IgD-negative memory B cell (primary cell): ENCODE measurements at regions not wholly inside any gene's neighbourhood (a gene's known extent, or its start where the extent isn't known, plus 50 kb on each side); places are given as distances from the start of the nearest gene placed in this dataset.

ENCODE experiments used
- H3K27ac Mint-ChIP-seq, 3 donors: one replicate each; pipeline ENCODE4 v1.8.0; 2020 to 2022; ENCODE audit warnings: mild to moderate bottlenecking in 3 of 3, mixed read lengths in 3 of 3, moderate library complexity in 1 of 3
- H3K27me3 Mint-ChIP-seq: one replicate; pipeline ENCODE4 v1.8.0; 2021; ENCODE audit warnings: mixed read lengths
- H3K36me3 Mint-ChIP-seq: one replicate; pipeline ENCODE4 v1.8.0; 2020; ENCODE audit warnings: mild to moderate bottlenecking, mixed read lengths
- H3K4me1 Mint-ChIP-seq, 3 donors: one replicate each; pipeline ENCODE4 v1.8.0; 2020 to 2022; ENCODE audit warnings: mixed read lengths in 3 of 3, mild to moderate bottlenecking in 1 of 3
- H3K4me3 Mint-ChIP-seq, 4 donors: one replicate each; pipeline ENCODE4 v1.8.0; 2020 to 2022; ENCODE audit warnings: mild to moderate bottlenecking in 4 of 4, mixed read lengths in 4 of 4, moderate library complexity in 3 of 4
- H3K9me3 Mint-ChIP-seq, 3 donors: one replicate each; pipeline ENCODE4 v1.8.0; 2020 to 2021; ENCODE audit warnings: mixed read lengths in 3 of 3, mild to moderate bottlenecking in 1 of 3

DNA sequence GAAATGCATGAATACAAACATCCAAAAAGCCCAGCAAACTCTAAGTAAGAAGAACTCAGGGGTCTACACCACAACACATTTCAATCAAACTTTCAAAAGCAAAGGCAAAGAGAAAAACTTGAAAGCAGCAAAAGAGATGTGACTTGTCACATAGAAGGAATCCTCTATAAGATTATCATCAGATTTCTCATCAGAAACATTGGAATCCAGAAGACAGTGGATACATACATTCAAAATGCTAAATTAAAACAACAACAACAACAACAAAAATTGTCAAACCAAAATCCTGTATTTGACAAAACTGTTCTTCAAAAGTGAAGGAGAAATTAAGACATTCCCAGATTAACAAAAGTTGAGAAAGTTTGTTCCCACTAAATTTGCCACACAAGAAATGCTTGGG is 362.7 kb downstream of the ZNF608 start:
- no peaks in the 10 kb centered on the region for H3K36me3 Mint-ChIP-seq
- H3K9me3 Mint-ChIP-seq = peaks cover 7 to 27% (median 21%) of the 10 kb centered on the region in 3 donors
- no peak overlapping the region for H3K4me3 Mint-ChIP-seq
- no peak overlapping the region for H3K27ac Mint-ChIP-seq
- H3K4me1 Mint-ChIP-seq = no peaks in the 10 kb centered on the region
- H3K27me3 Mint-ChIP-seq = no peaks in the 10 kb centered on the region

DNA sequence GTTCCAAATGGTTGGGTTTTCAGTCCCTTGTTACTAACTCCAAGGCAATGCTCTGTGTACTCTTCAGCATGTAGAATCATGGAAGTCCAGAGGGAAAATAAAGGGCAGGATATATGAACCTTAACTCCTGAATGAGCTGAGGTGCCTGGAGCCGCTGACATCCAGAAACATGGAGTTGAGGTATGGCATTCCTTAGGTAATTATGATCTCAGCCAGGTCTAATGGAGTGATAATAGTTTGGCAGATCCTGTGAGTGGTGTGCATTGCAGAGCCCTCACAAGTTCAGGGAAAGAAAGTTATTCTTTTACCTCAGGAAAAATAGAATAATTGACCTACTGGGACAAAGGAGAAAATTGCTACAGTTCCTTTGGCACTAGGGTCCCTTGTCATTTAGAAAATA is 369.1 kb downstream of the ZNF608 start:
- H3K27me3 Mint-ChIP-seq = no peaks in the 10 kb centered on the region
- peaks cover 0 to 1% (median 0%) of the 10 kb centered on the region in 3 donors for H3K4me1 Mint-ChIP-seq
- H3K36me3 Mint-ChIP-seq = peaks cover 4% of the 10 kb centered on the region
- H3K27ac Mint-ChIP-seq = no peak overlapping the region
- H3K4me3 Mint-ChIP-seq = no peak overlapping the region
- peaks cover 2 to 16% (median 8%) of the 10 kb centered on the region in 3 donors for H3K9me3 Mint-ChIP-seq

DNA sequence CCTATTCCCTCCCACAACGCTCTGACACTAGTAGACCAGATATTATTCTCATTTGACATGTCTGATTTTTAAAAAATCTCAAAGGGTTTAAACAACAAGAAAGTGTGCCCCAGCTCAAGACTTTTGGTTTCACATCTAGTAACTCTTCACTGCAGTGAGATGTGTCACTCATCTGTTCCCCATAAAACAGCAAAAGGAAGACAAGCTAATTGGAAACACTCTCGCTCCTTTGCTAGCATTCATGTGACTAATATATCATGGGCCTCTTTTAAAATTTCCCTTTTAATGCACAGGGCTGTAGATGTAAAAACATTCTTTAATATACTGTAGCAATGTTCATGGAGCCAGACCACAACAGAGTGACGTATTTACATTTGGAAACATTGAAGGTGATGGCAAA is 372.6 kb downstream of the ZNF608 start:
- Mint-ChIP-seq H3K27ac (no peak overlapping the region), H3K27me3 (no peaks in the 10 kb centered on the region), H3K4me1 (peaks cover 0 to 1% (median 0%) of the 10 kb centered on the region in 3 donors), H3K9me3 (peaks cover 0 to 10% (median 2%) of the 10 kb centered on the region in 3 donors), H3K36me3 (peaks cover 4% of the 10 kb centered on the region), H3K4me3 (no peak overlapping the region)

DNA sequence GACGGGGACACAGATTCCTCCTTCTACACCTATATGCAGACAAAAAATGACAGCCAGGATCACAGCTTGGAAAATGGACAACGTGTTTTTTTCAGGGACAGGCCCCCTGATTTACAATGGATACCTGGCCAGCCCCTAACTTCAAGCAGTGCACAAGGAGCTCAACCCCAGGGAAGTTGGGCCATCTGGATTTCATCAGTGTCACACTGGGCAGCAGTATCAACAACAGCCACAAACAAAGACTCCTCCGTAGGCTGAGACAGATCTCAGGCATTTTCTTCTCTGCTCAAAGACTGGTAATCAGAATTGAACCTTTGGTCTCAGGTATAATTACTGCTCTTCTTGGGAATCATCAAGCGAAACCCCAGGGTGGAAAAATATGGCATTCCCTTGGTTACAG is 374.0 kb downstream of the ZNF608 start:
- Mint-ChIP-seq H3K4me3 (no peak overlapping the region), H3K9me3 (peaks cover 0 to 11% (median 2%) of the 10 kb centered on the region in 3 donors), H3K36me3 (peaks cover 4% of the 10 kb centered on the region), H3K4me1 (peaks cover 0 to 1% (median 0%) of the 10 kb centered on the region in 3 donors), H3K27me3 (no peaks in the 10 kb centered on the region), H3K27ac (no peak overlapping the region)

DNA sequence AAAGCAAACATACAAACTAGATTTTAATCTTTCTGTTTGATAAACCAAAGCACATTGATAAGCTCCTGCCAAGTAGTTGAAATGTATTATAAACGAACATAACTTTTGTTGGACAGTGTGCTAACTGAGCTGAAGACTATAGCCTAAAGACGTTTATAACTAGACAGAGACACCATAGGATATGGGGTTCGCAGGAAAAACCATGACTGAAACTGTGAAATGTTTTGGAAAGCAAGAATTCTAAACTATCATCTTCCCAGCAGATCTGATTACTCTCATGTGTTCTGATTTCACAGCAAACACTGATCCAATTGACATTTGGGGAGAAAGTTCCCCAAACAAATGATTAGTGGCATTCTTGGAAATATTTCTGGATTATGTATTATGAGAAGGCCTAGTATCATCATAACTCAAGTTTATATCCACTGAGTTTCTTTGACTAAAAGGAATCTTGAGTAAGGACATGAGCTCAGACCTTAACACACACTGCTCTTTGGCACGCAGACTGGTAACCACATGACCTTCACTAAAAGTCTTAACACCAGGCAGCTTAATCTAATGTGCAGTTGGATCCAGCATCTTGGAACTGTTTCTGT is 375.2 kb downstream of the ZNF608 start:
- Mint-ChIP-seq H3K9me3 (peaks cover 0 to 11% (median 1%) of the 10 kb centered on the region in 3 donors), H3K4me1 (peaks cover 0 to 1% (median 0%) of the 10 kb centered on the region in 3 donors), H3K27ac (no peak overlapping the region), H3K4me3 (no peak overlapping the region), H3K27me3 (no peaks in the 10 kb centered on the region), H3K36me3 (peaks cover 3% of the 10 kb centered on the region)

DNA sequence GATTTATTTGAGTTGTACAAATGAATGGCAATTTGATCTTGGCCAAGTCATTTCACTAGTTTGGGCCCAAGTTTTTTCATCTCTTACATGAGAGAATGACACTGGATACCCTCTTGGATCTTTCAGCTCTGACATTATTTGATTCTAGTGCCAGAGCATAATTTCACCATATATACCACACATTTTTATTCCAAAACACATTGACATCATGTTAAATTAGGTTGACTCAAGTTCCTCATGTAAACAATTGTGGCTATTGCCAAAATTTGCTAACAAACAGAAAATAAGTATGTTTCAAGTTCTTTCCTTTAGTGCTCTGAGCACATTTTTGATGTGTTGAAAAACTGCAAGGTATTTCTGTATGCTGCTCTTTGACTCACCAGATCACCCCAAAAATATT is 375.8 kb downstream of the ZNF608 start:
- H3K4me3 Mint-ChIP-seq = no peak overlapping the region
- H3K9me3 Mint-ChIP-seq = peaks cover 0 to 9% (median 0%) of the 10 kb centered on the region in 3 donors
- peaks cover 2% of the 10 kb centered on the region for H3K36me3 Mint-ChIP-seq
- peaks cover 0 to 1% (median 0%) of the 10 kb centered on the region in 3 donors for H3K4me1 Mint-ChIP-seq
- H3K27ac Mint-ChIP-seq = no peak overlapping the region
- no peaks in the 10 kb centered on the region for H3K27me3 Mint-ChIP-seq

DNA sequence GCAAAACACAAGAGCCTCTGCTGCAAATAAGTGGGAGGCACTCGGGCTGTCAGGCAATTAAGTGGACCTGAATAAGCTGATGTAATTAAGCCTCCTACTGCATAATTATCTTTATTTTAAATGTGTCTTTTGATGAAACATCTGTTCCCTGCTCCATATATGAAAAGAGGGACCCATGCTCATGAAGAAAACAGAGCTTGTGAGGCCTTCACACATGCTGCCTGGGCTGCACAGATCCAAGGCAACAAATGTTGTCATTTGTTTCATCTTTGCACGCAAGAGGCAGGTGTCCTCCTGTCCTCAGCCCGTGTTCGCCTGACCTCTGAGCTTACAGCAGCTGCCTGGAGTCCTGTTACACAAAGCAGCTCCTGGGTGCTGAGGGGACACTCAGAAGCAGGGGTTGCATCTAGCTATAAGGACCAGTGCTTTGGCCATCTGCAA is 381.1 kb downstream of the ZNF608 start:
- no peaks in the 10 kb centered on the region for H3K27me3 Mint-ChIP-seq
- no peaks in the 10 kb centered on the region for H3K4me1 Mint-ChIP-seq
- H3K9me3 Mint-ChIP-seq = peaks cover 0 to 3% (median 3%) of the 10 kb centered on the region in 3 donors
- peaks cover 2% of the 10 kb centered on the region for H3K36me3 Mint-ChIP-seq
- H3K4me3 Mint-ChIP-seq = no peak overlapping the region
- H3K27ac Mint-ChIP-seq = peak overlapping the region in 1 of 3 donors; percentile 5

DNA sequence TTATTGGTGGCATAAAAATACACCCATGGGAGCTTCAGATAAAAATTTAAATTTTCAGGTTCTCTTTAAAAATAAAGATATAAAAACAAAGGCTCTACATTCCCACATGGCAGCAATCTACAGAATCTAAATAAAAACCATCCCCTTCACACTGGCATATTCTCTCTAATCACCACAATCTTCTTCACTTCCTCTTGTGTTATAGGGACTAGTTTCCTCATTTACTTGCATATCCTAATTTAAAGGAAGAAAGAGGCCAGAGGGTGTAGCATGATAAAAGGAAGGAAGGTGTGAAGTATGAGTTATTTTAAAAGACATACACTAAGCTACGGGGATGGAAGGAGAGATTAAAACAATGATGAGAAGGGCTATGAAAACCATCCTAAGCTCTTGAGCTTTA is 390.5 kb downstream of the ZNF608 start:
- no peaks in the 10 kb centered on the region for H3K27me3 Mint-ChIP-seq
- H3K9me3 Mint-ChIP-seq = peaks cover 1 to 3% (median 2%) of the 10 kb centered on the region in 3 donors
- no peak overlapping the region for H3K4me3 Mint-ChIP-seq

DNA sequence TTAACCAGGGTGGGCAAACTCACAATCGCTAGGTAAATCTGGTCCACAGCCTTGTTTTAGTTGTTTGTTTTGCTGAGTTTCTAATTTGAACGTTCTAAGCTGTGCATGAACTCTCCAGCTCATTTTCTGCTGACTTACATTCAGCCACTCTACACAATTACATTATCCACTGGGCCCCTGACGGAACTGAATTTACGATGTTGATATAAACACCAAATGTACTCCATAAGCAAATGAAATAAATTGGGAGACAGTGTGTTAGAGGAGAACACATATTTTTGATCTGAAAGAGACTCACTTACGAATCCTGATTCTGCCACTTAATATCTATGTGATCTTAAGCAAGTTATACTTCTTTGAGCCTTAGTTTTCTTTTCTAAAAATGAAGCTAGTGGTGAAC is 393.4 kb downstream of the ZNF608 start:
- peaks cover 3 to 5% (median 4%) of the 10 kb centered on the region in 3 donors for H3K4me1 Mint-ChIP-seq
- no peak overlapping the region for H3K27ac Mint-ChIP-seq
- no peaks in the 10 kb centered on the region for H3K27me3 Mint-ChIP-seq
- no peaks in the 10 kb centered on the region for H3K36me3 Mint-ChIP-seq
- H3K4me3 Mint-ChIP-seq = no peak overlapping the region
- peaks cover 0 to 3% (median 0%) of the 10 kb centered on the region in 3 donors for H3K9me3 Mint-ChIP-seq

More for the DNA sequence above, 390.5 kb downstream of the ZNF608 start:
- Mint-ChIP-seq H3K27ac (no peak overlapping the region), H3K4me1 (peaks cover 3 to 5% (median 4%) of the 10 kb centered on the region in 3 donors), H3K36me3 (no peaks in the 10 kb centered on the region)

DNA sequence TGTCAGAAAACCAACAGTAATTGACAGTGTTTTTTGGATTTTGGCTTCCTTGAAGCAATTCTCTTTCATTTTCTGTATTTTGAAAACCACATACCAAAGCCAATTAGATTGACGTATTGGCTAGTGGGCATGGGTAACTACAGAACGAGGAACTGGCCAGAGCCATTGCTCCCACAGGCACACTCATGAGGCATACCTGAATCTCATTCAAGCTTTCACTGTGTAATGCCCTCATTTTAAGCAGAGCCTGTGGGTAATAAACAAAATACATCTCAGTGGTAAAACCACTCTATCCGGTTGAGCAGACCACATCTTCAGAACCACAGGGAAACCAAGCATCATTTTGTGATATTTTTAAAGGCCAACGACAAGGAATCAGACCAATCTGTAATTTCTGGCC is 394.1 kb downstream of the ZNF608 start:
- Mint-ChIP-seq H3K9me3 (peaks cover 0 to 3% (median 0%) of the 10 kb centered on the region in 3 donors), H3K27me3 (no peaks in the 10 kb centered on the region), H3K4me1 (peaks cover 3 to 5% (median 4%) of the 10 kb centered on the region in 3 donors), H3K4me3 (no peak overlapping the region), H3K36me3 (no peaks in the 10 kb centered on the region), H3K27ac (no peak overlapping the region)

DNA sequence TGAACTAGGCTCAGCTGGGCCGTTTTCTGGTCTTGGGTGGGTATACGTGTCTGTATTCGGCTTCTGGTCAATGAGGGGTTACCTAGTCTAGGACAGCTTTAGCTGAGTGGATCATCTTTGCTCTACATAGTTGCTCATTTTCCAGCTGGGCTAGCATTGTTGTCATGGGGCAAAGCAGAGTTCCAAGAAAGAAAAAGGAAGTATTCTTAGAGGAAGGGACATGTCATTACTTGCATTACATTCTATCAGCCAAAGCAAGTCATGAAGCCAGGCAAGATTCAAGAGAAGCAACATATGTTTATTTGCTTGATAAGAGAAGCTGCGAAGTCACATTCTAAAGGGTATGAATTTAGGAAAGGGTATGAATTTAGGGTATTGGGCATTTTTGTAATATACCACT is 396.5 kb downstream of the ZNF608 start:
- H3K36me3 Mint-ChIP-seq = no peaks in the 10 kb centered on the region
- peaks cover 0 to 3% (median 0%) of the 10 kb centered on the region in 3 donors for H3K9me3 Mint-ChIP-seq
- H3K27me3 Mint-ChIP-seq = no peaks in the 10 kb centered on the region
- H3K4me1 Mint-ChIP-seq = peaks cover 0 to 2% (median 0%) of the 10 kb centered on the region in 3 donors
- no peak overlapping the region for H3K4me3 Mint-ChIP-seq
- H3K27ac Mint-ChIP-seq = no peak overlapping the region

DNA sequence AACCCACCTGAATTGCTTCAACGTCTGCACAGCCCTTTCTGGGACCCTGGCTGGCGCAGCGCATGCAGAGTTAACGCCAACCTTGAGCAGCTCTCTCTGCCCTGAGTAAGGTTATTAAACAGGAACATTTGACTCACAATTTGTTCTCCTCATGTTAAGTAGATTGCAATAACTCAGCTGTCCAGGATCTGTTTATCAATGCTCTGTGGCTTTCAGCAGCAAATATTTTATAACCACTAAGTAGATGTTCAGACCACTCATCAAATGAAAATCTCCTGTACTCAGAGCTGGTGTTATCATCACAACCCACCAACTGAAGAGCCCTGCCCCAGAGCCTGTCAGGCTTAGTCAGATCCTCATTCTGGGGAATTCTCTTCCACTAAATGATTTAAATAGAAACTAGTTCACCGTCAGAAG is 403.0 kb downstream of the ZNF608 start:
- Mint-ChIP-seq H3K4me3 (no peak overlapping the region), H3K27ac (no peak overlapping the region), H3K9me3 (no peaks in the 10 kb centered on the region), H3K36me3 (no peaks in the 10 kb centered on the region), H3K27me3 (no peaks in the 10 kb centered on the region), H3K4me1 (peaks cover 0 to 2% (median 0%) of the 10 kb centered on the region in 3 donors)

DNA sequence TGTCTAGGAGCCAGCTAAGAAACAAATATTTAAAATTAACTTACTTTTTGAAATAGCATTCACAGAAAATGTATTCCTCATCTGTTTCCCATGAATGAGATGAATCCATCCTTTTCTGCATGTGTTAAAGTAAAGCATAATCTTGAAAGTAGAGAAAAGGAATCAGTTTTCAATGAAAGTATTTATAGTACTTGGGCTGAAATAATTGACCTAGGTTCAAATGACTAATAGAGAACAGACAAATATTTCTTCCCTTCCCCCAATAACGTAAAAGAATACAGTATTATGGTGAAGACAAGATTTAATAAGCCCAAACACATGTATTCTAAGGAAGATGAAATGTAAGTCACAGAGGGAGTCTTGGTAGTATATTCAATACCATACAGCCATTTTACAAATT is 403.5 kb downstream of the ZNF608 start:
- H3K9me3 Mint-ChIP-seq = no peaks in the 10 kb centered on the region

DNA sequence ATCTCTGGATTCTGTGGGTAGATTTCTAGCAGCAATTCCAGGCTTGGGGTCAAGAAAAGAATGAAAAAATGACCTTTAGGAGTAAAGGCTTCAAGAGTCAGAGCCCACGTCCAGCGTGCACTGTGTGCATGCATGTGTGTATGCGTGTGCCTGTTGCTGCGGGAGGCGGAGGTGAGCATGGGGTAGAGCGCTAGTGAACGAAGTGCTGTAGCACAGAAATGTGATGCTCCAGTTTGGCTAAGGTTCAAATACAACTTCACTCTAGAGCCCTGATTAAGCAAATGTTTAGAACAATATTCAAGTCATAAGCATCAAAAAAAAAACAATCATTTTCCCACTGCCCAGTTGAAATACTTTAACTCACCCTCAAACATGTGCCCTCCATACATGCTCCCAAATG is 403.9 kb downstream of the ZNF608 start:
- H3K36me3 Mint-ChIP-seq = no peaks in the 10 kb centered on the region
- H3K9me3 Mint-ChIP-seq = peaks cover 0 to under 1% (median 0%) of the 10 kb centered on the region in 3 donors
- no peak overlapping the region for H3K27ac Mint-ChIP-seq
- H3K4me1 Mint-ChIP-seq = peaks cover 0 to 2% (median 0%) of the 10 kb centered on the region in 3 donors
- H3K27me3 Mint-ChIP-seq = peaks cover 2% of the 10 kb centered on the region
- H3K4me3 Mint-ChIP-seq = no peak overlapping the region

More for the DNA sequence above, 403.5 kb downstream of the ZNF608 start:
- Mint-ChIP-seq H3K27me3 (peaks cover under 1% of the 10 kb centered on the region), H3K4me1 (peaks cover 0 to 2% (median 0%) of the 10 kb centered on the region in 3 donors), H3K4me3 (no peak overlapping the region), H3K36me3 (no peaks in the 10 kb centered on the region), H3K27ac (no peak overlapping the region)

DNA sequence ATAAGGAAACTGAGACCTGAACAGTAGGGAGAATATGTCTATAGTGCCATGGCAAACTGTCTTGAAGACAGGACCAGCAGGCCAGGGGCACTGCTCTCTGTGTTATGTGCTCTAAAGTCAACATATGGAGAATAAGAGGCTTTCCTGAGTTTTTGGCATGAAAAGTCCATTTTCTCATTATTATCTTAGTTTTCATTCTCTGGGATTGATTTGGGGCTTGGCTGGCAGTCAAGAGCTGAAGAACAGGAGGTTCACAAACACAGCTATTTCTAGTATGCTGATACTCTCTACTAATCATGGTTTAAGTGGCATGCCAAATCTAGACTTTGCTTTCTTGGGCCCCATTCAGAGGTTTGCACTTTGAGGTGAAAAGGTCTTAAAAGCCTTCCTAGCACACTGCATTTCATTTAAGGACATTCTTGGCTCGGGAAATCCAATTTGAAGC is 404.4 kb downstream of the ZNF608 start:
- H3K4me1 Mint-ChIP-seq = peaks cover 0 to 2% (median 0%) of the 10 kb centered on the region in 3 donors
- no peak overlapping the region for H3K27ac Mint-ChIP-seq
- no peak overlapping the region for H3K4me3 Mint-ChIP-seq
- H3K9me3 Mint-ChIP-seq = peaks cover 0 to 5% (median 0%) of the 10 kb centered on the region in 3 donors
- H3K27me3 Mint-ChIP-seq = peaks cover 2% of the 10 kb centered on the region
- H3K36me3 Mint-ChIP-seq = no peaks in the 10 kb centered on the region
